ENCODE measurements at regions not wholly inside any gene's neighbourhood (a gene's known extent, or its start where the extent isn't known, plus 50 kb on each side); places are given as distances from the start of the nearest gene placed in this dataset.

DNA sequence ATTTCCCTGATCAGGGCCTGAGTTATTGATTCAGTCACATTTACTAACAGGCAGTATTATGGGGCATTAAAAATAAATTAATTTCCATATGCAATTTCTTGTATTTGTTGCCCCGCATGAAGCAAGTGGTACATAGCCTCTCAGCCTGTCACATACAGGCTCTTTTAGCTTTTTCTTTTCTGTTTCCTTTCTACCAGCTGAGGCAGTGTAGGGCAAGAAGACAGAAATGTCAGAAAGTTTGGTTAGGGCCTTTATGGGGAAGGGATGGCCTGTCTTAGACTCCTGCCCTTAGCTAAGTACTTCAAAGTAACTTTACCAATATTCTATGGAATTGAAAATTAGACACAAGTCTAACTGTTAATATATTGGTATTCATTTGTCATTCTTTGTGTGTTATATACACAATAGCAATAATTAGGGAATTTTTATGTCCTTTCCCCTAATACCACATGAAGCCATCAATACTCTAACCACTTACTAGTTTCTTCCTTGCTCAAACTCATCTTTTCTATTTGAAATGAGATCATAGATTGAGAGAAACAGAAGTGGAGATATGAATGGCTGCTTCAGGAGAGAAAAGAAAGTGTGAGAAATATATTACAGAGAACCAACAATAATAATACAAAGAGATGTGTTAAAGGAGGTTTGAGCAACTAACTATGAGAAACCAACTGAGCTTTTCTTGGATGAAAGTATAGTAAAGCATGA lies 669.6 kb downstream of the PCDH17 start:
- TF ChIP-seq SUZ12 (IDR thresholded peaks at IDR 0.05; ENCODE audit: extremely low read depth, insufficient read depth, insufficient read length) (no peak), YY1 (IDR thresholded peaks at IDR 0.05; ENCODE audit: insufficient read depth, insufficient read length) (no peak), ZNF274 (IDR thresholded peaks at IDR 0.05; ENCODE audit: low read depth, low read length) (no peak)

Data from NT2/D1 (cell line).